GM12864 (cell line): ENCODE measurements at regions not wholly inside any gene's neighbourhood (a gene's known extent, or its start where the extent isn't known, plus 50 kb on each side); places are given as distances from the start of the nearest gene placed in this dataset.

Source experiments
- DNase-seq: peaks from one replicate; pipeline ENCODE4 v3.0.0-alpha.2; 2011; ENCODE audit warnings: low read depth
- H3K4me3 ChIP-seq: 2 replicates; pipeline ENCODE4 v1.5.1; 2011; ENCODE audit warnings: mild to moderate bottlenecking, low read depth, low read length, control low read depth
- CTCF ChIP-seq: IDR thresholded peaks from 2 replicates; pipeline ENCODE4 v1.5.1; 2011; ENCODE audit warnings: low read depth, mild to moderate bottlenecking, moderate library complexity, low read length, control low read depth, inconsistent platforms; ENCODE audit errors: missing control alignments

- no peak for DNase-seq
- H3K4me3 ChIP-seq, result no peak overlapping the region
- no peak for TF ChIP-seq CTCF
Measured at GRCh38 chr13:59532405-59532804, 631.3 kb downstream of the DIAPH3 start.

- no peak for TF ChIP-seq CTCF
- H3K4me3 ChIP-seq, result no peak overlapping the region
- DNase-seq, result no peak
Measured at GRCh38 chr13:59533561-59534555, 629.9 kb downstream of the DIAPH3 start.

GRCh38 chr13:59534806-59535205 is 628.9 kb downstream of the DIAPH3 start:
- H3K4me3 ChIP-seq, result no peak overlapping the region
- DNase-seq, result no peak
- TF ChIP-seq CTCF, result no peak

- TF ChIP-seq CTCF, result no peak
- no peak overlapping the region for H3K4me3 ChIP-seq
- DNase-seq, result no peak
Measured at GRCh38 chr13:59537500-59537899, 626.2 kb downstream of the DIAPH3 start.

- no peak for TF ChIP-seq CTCF
- DNase-seq, result no peak
- no peak overlapping the region for H3K4me3 ChIP-seq
Measured at GRCh38 chr13:59538512-59538911, 625.2 kb downstream of the DIAPH3 start.

- no peak overlapping the region for H3K4me3 ChIP-seq
- no peak for TF ChIP-seq CTCF
- DNase-seq, result no peak
Measured at GRCh38 chr13:59542303-59542702, 621.4 kb downstream of the DIAPH3 start.

GRCh38 chr13:59543418-59543817 is 620.3 kb downstream of the DIAPH3 start:
- DNase-seq, result no peak
- H3K4me3 ChIP-seq, result no peak overlapping the region
- TF ChIP-seq CTCF, result no peak
